ENCODE measurements at regions not wholly inside any gene's neighbourhood (a gene's known extent, or its start where the extent isn't known, plus 50 kb on each side); places are given as distances from the start of the nearest gene placed in this dataset.
"Not testable (repeated sequence)": the region's sequence is repeated elsewhere in the genome, so short reads cannot be mapped to it uniquely, and the experiment has no call there.

DNA sequence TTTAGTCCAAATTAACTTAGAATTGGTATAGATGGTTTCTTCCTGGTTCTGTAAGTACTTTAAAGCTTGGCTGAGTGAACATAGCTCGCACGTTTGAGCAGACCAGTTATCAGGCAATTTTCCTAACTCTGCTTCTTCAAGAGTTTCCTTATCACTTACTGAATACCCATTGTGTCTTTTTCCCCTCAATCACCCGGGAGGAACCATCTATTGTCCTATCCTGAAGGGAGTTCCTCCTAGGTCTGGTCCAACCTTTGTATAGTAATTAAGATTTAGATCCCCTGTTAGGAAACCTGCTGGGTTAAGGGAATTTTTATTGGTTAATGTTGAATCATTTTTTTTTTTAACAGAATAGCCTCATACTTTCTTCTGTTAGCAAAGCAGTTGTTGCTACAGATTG, 1215.0 kb upstream of the ATXN8OS start:
- DNase-seq (ENCODE audit: extremely low spot score, insufficient read length, low read depth); FAIRE-seq: not testable (repeated sequence)

DNA sequence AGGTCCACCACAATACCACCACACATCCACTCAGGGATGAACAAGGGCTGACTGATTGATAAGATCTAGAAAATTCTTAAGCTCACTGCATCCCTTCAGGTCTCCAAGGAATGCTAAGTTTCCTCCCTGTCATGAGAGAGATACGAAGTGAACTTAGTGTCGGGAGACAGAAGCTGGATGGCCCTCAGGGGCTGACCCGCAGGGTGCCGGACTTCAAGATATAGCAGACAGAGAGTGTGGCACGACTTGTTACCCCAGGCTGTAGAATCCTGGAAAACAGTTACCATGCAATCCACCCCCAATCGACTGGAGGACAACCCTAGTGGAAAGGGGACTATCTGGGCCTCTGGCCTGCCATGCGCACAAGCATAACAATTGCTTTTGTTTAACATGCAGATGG, 1217.5 kb upstream of the ATXN8OS start:
- DNase-seq (ENCODE audit: extremely low spot score, insufficient read length, low read depth); FAIRE-seq: not testable (repeated sequence)

DNA sequence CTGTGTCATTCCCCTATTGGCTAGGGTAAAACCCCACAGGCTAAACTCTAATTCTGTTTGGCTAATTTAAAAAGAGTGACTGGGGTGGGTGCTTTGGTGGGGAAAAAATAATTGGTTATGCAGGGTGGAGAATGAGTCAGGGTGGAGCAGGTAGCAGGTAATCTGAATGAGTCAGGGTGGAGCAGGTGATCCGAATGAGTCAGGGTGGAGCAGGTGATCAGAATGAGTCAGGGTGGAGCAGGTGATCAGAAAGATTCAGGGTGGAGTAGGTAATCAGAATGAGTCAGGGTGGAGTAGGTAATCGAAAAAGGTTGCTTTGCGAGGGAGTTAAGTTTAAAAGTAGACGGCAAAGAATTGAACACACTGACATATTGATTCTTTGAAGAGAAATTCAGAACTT, 1218.8 kb upstream of the ATXN8OS start:
- DNase-seq (ENCODE audit: extremely low spot score, insufficient read length, low read depth) = no peak
- no peak for FAIRE-seq

DNA sequence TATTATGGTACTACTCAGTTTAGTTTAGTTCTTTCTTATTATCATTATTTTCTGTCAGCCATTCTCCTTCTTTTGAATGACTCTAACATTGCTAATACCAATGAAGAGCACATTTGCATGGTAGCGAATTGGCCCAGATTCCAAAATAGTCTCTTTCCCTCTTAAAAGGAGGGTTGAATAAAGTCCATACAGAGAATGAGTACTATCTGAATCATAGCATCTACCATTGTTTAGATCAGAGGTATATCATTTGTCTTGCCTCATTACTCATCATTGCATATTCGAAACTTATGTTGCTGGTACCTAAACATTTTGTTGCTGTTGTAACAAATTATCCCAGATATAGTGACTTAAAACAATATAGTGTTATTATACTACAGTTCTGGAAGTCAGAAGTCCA, 1235.3 kb upstream of the ATXN8OS start:
- FAIRE-seq (no peak), DNase-seq (ENCODE audit: extremely low spot score, insufficient read length, low read depth) (no peak)

DNA sequence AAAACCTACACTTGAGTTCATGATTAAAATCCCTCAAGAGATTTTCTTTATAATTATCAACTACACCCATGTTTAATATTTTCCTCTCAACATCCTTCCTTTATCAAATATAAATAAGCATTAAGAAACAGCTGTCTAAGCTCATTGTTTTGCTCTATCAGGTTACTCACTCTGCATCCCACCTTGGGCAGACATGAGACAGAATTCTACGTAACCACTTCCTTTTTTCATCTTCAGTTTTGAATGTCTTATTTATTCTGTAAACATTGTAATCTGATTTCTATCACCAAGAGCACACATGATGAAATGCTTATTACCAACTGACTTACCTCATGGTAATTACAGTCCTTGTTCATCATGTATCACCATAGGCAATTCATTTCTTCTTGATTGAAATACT, 1256.6 kb upstream of the ATXN8OS start:
- no peak for FAIRE-seq
- no peak for DNase-seq (ENCODE audit: extremely low spot score, insufficient read length, low read depth)

DNA sequence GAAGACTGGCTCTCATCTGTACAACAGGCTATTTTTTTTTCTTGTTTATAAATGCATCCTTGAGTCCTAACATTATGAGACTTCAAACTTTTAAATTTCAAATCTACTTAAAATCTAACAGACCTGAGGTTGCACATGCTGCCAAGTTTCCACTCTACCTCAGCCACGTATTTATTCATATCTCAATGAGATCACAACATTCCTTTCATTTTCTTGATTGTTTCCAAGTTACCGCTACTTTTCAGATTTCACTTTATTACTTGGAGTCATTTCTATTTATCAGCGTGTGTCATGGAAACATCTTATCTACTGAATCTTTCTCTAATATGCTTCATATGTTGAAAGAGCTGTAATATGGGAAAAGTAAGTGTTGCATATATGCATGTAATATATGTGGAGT, 1257.5 kb upstream of the ATXN8OS start:
- no peak for DNase-seq (ENCODE audit: extremely low spot score, insufficient read length, low read depth)
- no peak for FAIRE-seq

DNA sequence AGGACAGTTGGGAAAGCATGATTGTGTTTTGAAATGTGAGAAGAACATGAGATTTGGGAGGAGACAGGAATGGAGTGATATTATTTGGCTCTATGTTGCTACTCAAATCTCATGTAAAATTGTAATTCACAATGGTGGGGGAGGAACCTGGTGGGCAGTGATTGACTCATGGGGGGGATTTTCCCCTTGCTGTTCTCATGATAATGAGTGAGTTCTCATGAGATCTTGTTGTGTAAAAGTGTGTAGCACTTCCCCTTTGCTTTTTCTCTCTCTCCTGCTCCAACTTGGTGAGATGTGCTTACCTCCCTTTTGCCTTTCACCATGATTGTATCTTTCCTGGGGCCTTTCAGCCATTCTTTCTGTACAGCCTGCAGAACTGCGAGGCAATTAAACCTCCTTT, 1261.0 kb upstream of the ATXN8OS start:
- no peak for FAIRE-seq

DNA sequence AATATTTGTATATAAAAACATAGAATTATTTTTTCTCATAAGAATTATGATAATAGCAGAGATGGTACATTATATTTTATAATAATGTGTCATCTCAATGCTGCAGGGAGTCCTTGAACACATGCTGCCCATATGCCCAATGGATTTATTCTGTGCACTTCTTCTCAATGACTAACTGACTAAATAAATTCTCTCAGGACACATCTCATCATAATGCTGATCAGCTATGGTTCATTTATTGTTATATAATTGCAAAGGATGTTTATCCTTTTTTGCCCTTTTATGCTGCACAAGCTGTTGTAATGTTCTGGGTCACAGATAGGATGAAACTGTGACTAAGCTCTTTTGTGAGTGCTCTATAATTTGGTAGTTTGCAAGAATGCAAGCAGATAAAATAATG, 1273.3 kb upstream of the ATXN8OS start:
- DNase-seq (ENCODE audit: extremely low spot score, insufficient read length, low read depth) (no peak), FAIRE-seq (no peak)

More for the DNA sequence above, 1261.0 kb upstream of the ATXN8OS start:
- DNase-seq (ENCODE audit: extremely low spot score, insufficient read length, low read depth) = no peak

DNA sequence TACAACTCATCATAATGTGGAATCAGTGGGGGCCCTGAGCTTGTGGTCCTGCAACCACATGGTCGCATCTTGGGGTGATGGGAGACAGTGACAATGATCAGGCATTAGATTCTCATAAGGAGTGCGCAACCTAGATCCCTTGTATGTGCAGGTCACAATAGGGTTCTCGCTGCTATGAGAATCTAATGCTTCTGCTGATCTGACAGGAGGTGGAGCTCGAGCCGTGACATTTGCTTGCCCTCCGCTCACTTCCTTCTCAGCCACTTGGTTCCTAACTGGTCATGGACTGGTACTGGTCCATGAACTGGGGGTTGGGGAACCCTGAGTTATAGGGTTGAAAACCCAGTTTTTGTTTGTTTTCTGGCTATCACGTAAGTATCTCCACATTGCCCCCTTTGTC, 1290.9 kb upstream of the ATXN8OS start:
- DNase-seq (ENCODE audit: extremely low spot score, insufficient read length, low read depth) = no peak

DNA sequence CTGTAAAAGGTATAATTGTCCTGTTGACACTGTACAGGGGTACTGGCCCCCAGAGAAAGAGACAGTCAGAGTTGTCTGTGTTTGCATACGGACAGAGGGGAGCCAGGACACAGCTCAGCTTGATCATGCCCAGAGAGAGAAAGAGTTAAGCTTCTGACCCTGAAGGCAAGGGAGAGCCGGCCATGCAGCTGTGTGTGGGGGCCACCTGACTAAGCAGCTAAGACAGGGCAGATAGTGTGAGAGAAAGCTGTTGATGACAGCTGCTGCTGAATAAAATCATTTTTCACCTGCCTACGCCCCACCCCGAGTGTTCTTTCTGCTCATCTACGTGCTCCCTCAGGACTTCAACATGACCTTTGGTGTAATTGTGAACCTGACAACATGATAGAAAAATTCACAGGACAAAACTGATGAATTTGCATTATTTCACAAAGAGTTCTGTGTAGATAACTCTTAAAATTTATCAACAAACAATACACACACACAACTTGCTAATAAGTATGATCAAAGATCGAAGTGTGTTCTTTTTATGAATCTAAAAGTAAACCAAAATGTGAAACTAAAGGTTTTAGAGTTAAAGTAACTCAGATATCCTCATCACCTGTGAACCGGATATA, 1294.3 kb upstream of the ATXN8OS start:
- DNase-seq (ENCODE audit: extremely low spot score, insufficient read length, low read depth) (no peak), FAIRE-seq (no peak)

More for the DNA sequence above, 1290.9 kb upstream of the ATXN8OS start:
- no peak for FAIRE-seq

DNA sequence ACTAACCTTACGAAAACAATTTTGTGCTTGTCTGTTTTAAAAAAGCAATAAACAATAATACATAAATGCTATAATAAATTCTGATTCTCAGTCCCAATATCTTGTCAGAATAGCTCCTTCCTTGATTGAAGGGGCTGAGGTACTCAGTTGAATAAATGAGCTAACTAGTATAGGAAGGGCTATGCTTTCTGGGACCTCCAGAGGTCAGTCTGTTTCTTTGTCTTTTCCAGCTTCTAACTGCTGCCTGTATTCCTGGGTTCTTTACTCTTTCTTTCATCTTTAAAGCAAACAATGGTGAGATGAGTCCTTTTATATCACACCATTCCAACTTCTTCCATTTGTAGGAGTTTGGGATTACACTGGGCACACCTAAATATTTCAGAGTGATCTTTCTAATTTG, 1297.0 kb upstream of the ATXN8OS start:
- FAIRE-seq (no peak), DNase-seq (ENCODE audit: extremely low spot score, insufficient read length, low read depth) (no peak)

DNA sequence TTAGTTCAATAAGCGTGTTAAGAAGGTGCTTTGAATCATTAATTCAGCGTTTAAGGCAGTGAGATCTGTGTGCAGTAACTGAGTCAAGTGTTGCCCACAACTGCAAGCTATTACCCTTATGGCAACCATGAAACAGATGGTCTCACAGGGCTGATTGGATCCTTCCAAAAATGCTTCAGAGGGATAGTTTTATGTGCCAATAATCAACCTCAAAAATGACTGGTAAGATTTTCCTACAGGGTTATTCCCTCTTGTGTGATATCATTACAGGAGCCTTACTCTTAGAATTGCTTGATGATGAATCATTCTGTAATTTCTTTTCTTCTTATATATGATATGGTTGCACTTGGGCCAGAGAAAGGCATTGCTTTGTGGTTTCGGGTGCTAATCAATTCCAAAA, 1299.2 kb upstream of the ATXN8OS start:
- FAIRE-seq (no peak), DNase-seq (ENCODE audit: extremely low spot score, insufficient read length, low read depth) (no peak)

DNA sequence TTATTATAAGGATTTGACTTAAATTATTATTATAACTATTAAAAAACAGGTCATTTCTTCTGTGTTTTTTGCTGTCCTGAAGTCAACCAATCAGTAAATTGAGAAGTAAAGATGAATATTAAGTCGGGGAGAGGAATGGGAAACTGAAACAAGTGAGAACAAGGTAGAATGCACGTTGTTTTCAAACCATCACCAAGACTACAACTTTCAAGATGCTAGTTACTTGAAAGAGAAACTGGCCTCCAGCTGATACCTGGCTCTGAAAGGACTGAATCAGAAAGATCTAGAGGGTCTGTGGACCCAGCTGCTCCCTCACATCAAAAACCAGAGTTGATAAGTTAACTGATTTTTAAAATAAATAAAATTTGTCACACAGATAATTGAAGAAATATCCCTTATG, 1301.5 kb upstream of the ATXN8OS start:
- FAIRE-seq = no peak
- DNase-seq (ENCODE audit: extremely low spot score, insufficient read length, low read depth) = no peak

DNA sequence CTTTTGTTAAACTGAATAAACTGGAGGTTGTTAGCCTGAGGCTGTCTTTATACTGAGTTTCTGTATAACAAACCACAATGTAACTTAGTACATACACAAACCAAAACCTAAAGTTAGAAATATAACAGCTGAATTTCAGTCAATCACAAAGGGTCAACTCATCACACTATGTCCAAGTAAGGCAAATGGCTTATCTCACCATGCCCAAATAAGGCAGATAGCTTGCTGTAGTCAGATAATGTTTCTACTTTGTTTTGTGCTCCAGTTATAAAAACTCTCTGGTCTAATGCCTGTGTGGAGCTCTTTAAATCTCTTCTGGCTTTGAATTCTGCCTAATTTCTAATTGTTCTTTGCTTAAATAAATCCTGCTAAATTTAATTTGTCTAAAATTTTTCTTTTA, 1323.4 kb upstream of the ATXN8OS start:
- FAIRE-seq = no peak

DNA sequence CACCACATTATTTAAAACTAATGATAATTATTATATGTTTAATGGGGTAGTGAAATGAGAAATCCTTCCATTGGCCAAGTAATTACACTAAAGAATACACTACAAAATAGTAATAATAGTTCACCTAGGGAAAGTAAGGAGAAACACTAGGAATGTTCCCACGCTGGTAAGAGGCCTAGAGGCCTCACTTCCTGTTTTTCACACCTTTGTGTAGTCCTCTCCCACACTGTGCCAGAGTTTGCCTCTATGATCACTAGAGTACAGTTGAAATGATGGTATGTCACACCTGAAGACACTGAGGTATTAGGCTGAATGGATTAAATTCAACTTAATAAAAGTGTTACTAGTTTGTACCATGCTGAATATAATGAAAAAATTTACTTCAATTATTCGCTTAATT, 1348.0 kb upstream of the ATXN8OS start:
- FAIRE-seq (no peak), DNase-seq (ENCODE audit: extremely low spot score, insufficient read length, low read depth) (no peak)

More for the DNA sequence above, 1323.4 kb upstream of the ATXN8OS start:
- DNase-seq (ENCODE audit: extremely low spot score, insufficient read length, low read depth) = no peak

DNA sequence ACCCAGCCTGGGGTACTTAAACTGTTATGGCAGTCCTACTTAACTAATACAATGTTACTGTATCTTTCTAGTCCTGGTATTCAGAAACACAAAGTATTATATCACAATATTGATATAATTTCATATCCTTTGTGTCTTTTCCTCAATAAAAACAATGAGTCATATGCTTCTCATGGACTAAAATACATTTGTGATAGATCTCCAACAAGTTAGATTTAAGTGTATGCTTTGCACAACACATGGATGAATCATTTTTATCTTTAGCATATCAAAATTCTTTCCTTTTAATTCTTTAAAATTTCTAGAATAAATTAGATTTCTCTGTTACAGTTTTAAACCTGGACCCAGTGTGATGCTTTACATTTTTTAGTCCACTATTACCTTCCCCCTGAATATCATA, 1357.8 kb upstream of the ATXN8OS start:
- FAIRE-seq (no peak), DNase-seq (ENCODE audit: extremely low spot score, insufficient read length, low read depth) (no peak)

DNA sequence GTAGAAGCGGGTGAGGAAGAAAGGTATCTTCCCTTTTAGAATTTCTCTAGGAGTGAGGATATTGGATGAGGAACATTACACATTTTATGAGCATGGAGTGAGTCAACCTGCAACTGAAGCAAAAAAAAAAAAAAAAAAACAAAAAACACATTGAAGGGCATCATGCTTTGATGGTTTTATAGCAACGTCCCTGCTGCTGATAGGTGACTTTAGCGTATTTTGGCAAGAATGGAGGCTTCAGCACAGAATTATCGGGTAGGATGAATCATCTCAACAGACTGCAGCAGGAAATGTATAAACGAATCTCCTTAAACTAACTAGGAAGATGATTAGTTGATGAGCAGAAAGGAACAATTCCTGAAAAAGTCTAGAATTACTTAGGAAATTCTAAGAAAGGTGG, 1359.6 kb upstream of the ATXN8OS start:
- FAIRE-seq = no peak

DNA sequence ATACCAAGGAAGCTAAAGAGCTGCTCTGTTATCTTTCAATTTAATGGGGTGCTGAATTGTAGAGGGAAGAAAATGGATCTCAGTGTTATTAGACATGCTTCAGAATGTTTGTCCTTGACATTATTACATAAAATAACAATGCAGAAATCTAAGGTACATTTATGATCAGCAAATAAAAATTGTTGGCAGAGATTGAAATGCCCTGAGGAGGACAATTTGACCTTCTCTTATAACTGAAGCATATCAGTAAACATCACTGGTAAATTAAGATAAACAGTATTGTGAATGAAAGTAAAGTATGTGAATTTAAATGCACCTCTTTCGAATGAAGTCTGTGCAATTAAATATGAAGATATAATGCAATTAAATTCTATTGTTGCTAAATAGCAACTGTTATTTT, 1362.1 kb upstream of the ATXN8OS start:
- FAIRE-seq = no peak
- DNase-seq (ENCODE audit: extremely low spot score, insufficient read length, low read depth) = no peak

More for the DNA sequence above, 1359.6 kb upstream of the ATXN8OS start:
- no peak for DNase-seq (ENCODE audit: extremely low spot score, insufficient read length, low read depth)

DNA sequence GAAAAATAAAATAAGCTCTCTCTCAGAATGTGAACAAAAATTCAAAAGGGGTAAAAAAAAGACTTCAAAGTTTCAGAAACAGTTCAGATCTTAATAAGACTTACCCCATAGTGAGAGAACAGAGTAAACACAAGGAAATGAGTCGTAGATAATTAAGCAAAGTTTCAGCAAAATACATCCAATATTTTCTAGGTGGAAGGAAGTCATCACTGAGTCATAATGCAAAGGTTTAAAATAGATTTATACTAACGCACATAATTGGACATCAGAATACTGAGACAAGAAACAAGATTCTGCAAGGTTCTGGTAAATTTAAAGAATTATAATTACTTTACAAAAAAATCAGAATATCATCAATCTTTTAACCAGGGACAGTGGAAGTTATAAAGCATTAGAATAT, 1370.7 kb upstream of the ATXN8OS start:
- DNase-seq (ENCODE audit: extremely low spot score, insufficient read length, low read depth) = no peak
- FAIRE-seq = no peak

DNA sequence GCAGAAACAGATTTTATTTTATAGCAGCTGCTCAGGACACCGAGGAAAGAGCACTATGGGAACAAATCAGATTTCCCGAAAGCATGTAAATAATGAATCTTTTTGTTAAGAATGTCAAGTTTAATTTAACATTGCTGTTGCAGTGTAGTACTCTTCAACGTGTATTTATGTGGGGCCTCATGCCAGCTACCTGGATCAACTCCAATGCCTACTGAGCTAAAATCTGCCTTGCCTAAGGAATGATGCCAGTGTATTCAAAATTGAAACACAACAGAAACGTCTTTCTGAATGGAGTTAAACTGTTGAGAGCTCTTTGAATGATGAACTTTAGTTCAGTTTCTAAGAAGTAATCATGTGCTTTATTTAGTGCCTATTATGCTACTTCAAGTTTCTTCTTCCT, 1379.8 kb upstream of the ATXN8OS start:
- FAIRE-seq = no peak
- DNase-seq (ENCODE audit: extremely low spot score, insufficient read length, low read depth) = no peak

DNA sequence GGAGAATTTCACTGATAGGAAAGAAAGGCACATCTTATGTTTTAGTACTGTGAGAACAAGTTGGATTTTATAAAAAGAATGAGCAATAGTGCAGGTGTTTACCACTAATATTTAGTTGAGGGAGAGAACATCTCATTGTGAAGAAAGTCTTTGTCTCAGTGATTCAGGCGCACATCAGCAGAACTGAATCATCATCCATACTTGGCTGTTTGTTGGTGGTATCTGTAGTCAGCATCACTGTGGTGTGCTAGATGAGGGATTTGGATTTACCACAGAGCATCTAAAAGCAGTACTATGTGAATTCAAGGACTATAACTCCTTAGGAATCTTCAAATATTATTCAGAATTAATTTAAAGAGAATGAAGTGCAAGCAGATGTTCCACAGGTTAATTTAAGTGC, 1380.5 kb upstream of the ATXN8OS start:
- FAIRE-seq (no peak), DNase-seq (ENCODE audit: extremely low spot score, insufficient read length, low read depth) (no peak)

DNA sequence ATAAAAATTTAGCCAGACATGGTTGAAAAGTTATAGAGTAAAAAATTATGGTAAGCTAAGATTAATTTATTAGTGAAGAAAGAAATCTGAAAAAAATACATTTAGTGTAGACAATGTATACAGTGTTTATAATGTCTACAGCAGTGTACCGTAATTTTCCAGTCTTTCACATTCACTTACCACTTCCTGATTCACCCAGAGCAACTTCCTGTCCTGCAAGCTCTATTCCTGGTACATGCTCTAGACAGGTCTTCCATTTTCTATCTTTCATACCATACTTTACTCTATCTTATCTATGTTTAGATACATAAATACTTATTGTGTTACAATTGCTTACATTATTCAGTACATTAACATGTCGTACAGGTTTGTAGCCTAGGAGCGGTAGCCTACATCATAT, 1387.8 kb upstream of the ATXN8OS start:
- no peak for DNase-seq (ENCODE audit: extremely low spot score, insufficient read length, low read depth)
- FAIRE-seq = no peak

DNA sequence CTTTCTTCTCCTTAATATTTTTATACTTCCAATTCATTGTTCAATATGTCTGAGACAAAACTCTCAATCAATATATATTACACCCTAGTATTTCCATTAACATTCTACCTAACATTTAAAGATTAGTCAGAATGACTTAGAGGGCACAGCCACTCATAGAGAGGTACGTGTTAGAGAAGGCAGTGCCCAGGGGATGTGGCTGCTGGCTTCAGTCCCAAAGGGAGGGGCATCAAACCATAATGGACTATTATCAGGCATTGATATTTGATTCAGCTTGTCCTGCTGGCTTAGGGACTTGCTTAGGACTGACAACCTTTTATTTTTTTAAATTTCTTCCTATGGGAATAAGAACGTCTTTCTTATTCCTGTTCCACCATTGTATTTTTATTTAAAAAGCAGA, 1392.0 kb upstream of the ATXN8OS start:
- no peak for DNase-seq (ENCODE audit: extremely low spot score, insufficient read length, low read depth)
- no peak for FAIRE-seq
